Endothelial cell of umbilical vein (primary cell): ENCODE measurements at regions not wholly inside any gene's neighbourhood (a gene's known extent, or its start where the extent isn't known, plus 50 kb on each side); places are given as distances from the start of the nearest gene placed in this dataset.

Experiments used
- BruUV-seq: library from RNA; stranded (reverse); fragments of 400-500 nt; replicated peaks from 2 replicates; lab custom pipeline; 2021; lab: Mats Ljungman, UMichigan
- CTCF ChIA-PET: fragments of 300-600, 350-600 bp; sonication (Branson Sonifier 250); formaldehyde crosslinking; loops from one replicate; lab custom pipeline; 2021; ENCODE audit warnings: antibody characterized with exemption, inconsistent platforms; lab: Charles Lee
- POLR2A ChIA-PET: fragments of 300-600, 350-600 bp; sonication (Branson Sonifier 250); formaldehyde crosslinking; loops from one replicate; lab custom pipeline; 2021; ENCODE audit warnings: antibody characterized with exemption, inconsistent platforms; lab: Charles Lee
- DNase-seq: peaks from one replicate; pipeline ENCODE4 v3.0.0-alpha.2; 2011; ENCODE audit warnings: low read depth, low spot score
- FAIRE-seq: peaks from 2 replicates; lab custom pipeline; 2011; peaks lifted over from hg19 to GRCh38; lab: Jason Lieb, UNC
- H2AFZ ChIP-seq: 2 replicates; pipeline ENCODE4 v1.6.0; 2012; ENCODE audit warnings: low read depth, low read length, control low read depth, inconsistent platforms
- H3K27ac ChIP-seq: 2 replicates; pipeline ENCODE4 v1.5.1; 2011; ENCODE audit warnings: low read depth, mild to moderate bottlenecking, control low read depth, low read length, moderate library complexity; ENCODE audit not compliant: insufficient read depth
- H3K27me3 ChIP-seq, 2 experiments: 2 replicates each; pipeline versions ENCODE4 v1.6.0 to v1.6.1; 2011; ENCODE audit warnings: low read length in 2 of 2, mixed read lengths in 1 of 2; ENCODE audit not compliant: control insufficient read depth in 2 of 2, insufficient read depth in 2 of 2
- H3K36me3 ChIP-seq, 2 experiments: 2 replicates in 1 of 2; 3 replicates in 1 of 2; pipeline ENCODE4 v1.5.1; 2011; ENCODE audit warnings: low read length in 2 of 2, mild to moderate bottlenecking in 1 of 2, moderate library complexity in 1 of 2; ENCODE audit not compliant: control insufficient read depth in 2 of 2, insufficient read depth in 2 of 2; ENCODE audit errors: extremely low read depth in 1 of 2
- H3K4me1 ChIP-seq: 3 replicates; pipeline ENCODE4 v1.5.1; 2011; ENCODE audit warnings: mild to moderate bottlenecking, low read length; ENCODE audit not compliant: control insufficient read depth, insufficient read depth; ENCODE audit errors: extremely low read depth
- H3K4me2 ChIP-seq: 2 replicates; pipeline ENCODE4 v1.6.1; 2011; ENCODE audit warnings: low read length, control low read depth, mixed read lengths; ENCODE audit not compliant: insufficient read depth
- H3K4me3 ChIP-seq, 3 experiments: fragments of 200-600 bp in 1 of 3; sonication (generic), shearing (Covaris generic) in 1 of 3; replicated peaks in 1 of 3; 2 replicates each; pipeline ENCODE4 v1.5.1; 2011 to 2016; ENCODE audit warnings: control low read depth in 3 of 3, low read length in 3 of 3, mild to moderate bottlenecking in 2 of 3, inconsistent platforms in 1 of 3, low read depth in 1 of 3, moderate library complexity in 1 of 3; ENCODE audit not compliant: insufficient read depth in 1 of 3
- H3K79me2 ChIP-seq: 2 replicates; pipeline ENCODE4 v1.6.0; 2012; ENCODE audit warnings: low read length, inconsistent platforms; ENCODE audit not compliant: control insufficient read depth, insufficient read depth
- H3K9ac ChIP-seq: replicated peaks from 2 replicates; pipeline ENCODE3; 2011; ENCODE audit warnings: low read length, control low read depth; ENCODE audit not compliant: insufficient read depth; ENCODE audit errors: extremely low read depth
- H3K9me1 ChIP-seq: replicated peaks from 3 replicates; pipeline ENCODE4 v1.6.0; 2011; ENCODE audit warnings: mild to moderate bottlenecking, low read length; ENCODE audit not compliant: control insufficient read depth, insufficient read depth; ENCODE audit errors: extremely low read depth
- H3K9me3 ChIP-seq: replicated peaks from 2 replicates; pipeline ENCODE4 v1.5.1; 2012; ENCODE audit warnings: low read length, inconsistent platforms; ENCODE audit not compliant: control insufficient read depth, insufficient read depth
- H4K20me1 ChIP-seq: replicated peaks from 2 replicates; pipeline ENCODE3; 2011; ENCODE audit warnings: mild to moderate bottlenecking, low read length; ENCODE audit not compliant: control insufficient read depth, insufficient read depth; ENCODE audit errors: extremely low read depth
- CTCF ChIP-seq, 2 donors: IDR thresholded peaks; 1 replicate in 1 of 2; 2 replicates in 1 of 2; pipeline ENCODE4 v1.5.1; 2011; ENCODE audit warnings: low read length in 2 of 2, mild to moderate bottlenecking in 2 of 2, moderate library complexity in 2 of 2, control low read depth in 1 of 2, inconsistent platforms in 1 of 2, low read depth in 1 of 2; ENCODE audit not compliant: insufficient read depth in 1 of 2; ENCODE audit errors: extremely low read depth in 1 of 2
- EZH2 ChIP-seq: IDR thresholded peaks from 2 replicates; pipeline ENCODE4 v1.6.1; 2012; ENCODE audit warnings: borderline replicate concordance, low read depth, mild to moderate bottlenecking, moderate library complexity, low read length, inconsistent platforms; ENCODE audit not compliant: severe bottlenecking
- FOS ChIP-seq: IDR thresholded peaks from 2 replicates; pipeline ENCODE4 v1.6.1; 2011; ENCODE audit warnings: mild to moderate bottlenecking, low read length, moderate library complexity, borderline replicate concordance; ENCODE audit not compliant: insufficient read depth
- GATA2 ChIP-seq: IDR thresholded peaks from 2 replicates; pipeline ENCODE4 v1.7.0; 2011; ENCODE audit warnings: low read depth, mild to moderate bottlenecking, moderate library complexity, mixed read lengths, low read length; ENCODE audit not compliant: insufficient read length, insufficient read depth
- JUN ChIP-seq: IDR thresholded peaks from 2 replicates; pipeline ENCODE4 v1.6.1; 2011; ENCODE audit warnings: borderline replicate concordance, low read depth; ENCODE audit not compliant: insufficient read length, insufficient read depth
- MYC ChIP-seq: IDR thresholded peaks from one replicate; pipeline ENCODE4 v1.6.1; 2011; ENCODE audit warnings: mild to moderate bottlenecking, low read depth, low read length
- POLR2A ChIP-seq: IDR thresholded peaks from 2 replicates; pipeline ENCODE4 v1.6.1; 2012; ENCODE audit warnings: low read depth, mild to moderate bottlenecking, control low read depth, low read length
- POLR2AphosphoS5 ChIP-seq: IDR thresholded peaks from 2 replicates; pipeline ENCODE4 v1.6.1; 2012; ENCODE audit warnings: low read depth, mild to moderate bottlenecking, control low read depth, low read length, moderate library complexity; ENCODE audit not compliant: insufficient read depth
- dilution Hi-C: fragments of 300-500 bp; cut with MboI; formaldehyde crosslinking; loops from one replicate; pipeline ENCODE4 v1.15.0; 2019; ENCODE audit warnings: low sequenced_read_pairs; ENCODE audit not compliant: extremely low pct_ligation_motif_present
- intact Hi-C: fragments of 100-400 bp; cut with micrococcal nuclease; formaldehyde crosslinking; loops from one replicate; pipeline ENCODE4 v1.10.0; 2022
- TF ChIP-seq, protein P1 (sequence below): IDR thresholded peaks from 2 replicates; pipeline ENCODE4 v1.6.1; 2011; ENCODE audit not compliant: insufficient read depth, insufficient read length

DNA sequence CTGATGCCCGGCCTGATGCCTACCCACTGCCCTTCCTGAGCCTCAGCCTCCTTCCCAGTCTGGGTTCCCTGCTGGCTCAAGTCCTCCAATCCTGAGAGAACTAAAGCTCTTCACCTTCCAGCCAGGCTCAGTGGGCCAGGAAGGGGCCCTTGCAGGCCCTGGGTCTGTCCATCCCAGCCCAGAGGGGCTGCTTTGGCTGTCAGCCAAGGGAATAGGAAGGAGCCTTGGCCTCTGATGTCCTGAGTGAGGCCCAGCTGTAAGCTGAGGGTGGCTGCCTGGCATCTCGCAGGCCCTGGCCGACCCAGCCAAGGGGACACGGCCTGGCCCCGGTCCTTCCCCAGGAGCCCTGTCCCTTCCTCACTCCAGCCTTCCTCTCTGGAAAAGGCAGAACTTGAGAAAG lies 83.4 kb downstream of the DHCR7 start:
- H3K4me2 ChIP-seq, result no peak overlapping the region
- no peak for FAIRE-seq
- BruUV-seq, result no TSS peak
- H3K27ac ChIP-seq, result no peak overlapping the region
- no peak overlapping the region for H2AFZ ChIP-seq
- no peaks in the 10 kb centered on the region for H3K36me3 ChIP-seq
- no peak overlapping the region for H3K9ac ChIP-seq
- POLR2A ChIA-PET, result no interaction called here
- no peak overlapping the region for H3K4me3 ChIP-seq
- no peaks in the 10 kb centered on the region for H3K4me1 ChIP-seq
- TF ChIP-seq EZH2 (no peak), CTCF (IDR thresholded peaks at IDR 0.05; ENCODE audit: extremely low read depth in 1 of 2, insufficient read depth in 1 of 2, low read depth in 1 of 2, low read length in 2 of 2) (no peak), POLR2AphosphoS5 (no peak), FOS (no peak), POLR2A (no peak), MYC (no peak), GATA2 (no peak), JUN (no peak)
- TF ChIP-seq, protein P1, sequence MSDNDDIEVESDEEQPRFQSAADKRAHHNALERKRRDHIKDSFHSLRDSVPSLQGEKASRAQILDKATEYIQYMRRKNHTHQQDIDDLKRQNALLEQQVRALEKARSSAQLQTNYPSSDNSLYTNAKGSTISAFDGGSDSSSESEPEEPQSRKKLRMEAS, result no peak
- dilution Hi-C loops, result no loop called here
- no peaks in the 10 kb centered on the region for H4K20me1 ChIP-seq
- peaks cover 5% of the 10 kb centered on the region for H3K9me3 ChIP-seq
- no peaks in the 10 kb centered on the region for H3K79me2 ChIP-seq
- no peaks in the 10 kb centered on the region for H3K9me1 ChIP-seq
- no peak for DNase-seq
- intact Hi-C loops, result no loop called here
- H3K27me3 ChIP-seq, result no peaks in the 10 kb centered on the region
- CTCF ChIA-PET, result no interaction called here
